Progenitor cell of endocrine pancreas (in vitro differentiated cells): ENCODE measurements at regions not wholly inside any gene's neighbourhood (a gene's known extent, or its start where the extent isn't known, plus 50 kb on each side); places are given as distances from the start of the nearest gene placed in this dataset.

Experiments used
- DNase-seq: peaks from one replicate; pipeline ENCODE4 v3.0.0; 2021; ENCODE audit warnings: low spot score; ENCODE audit not compliant: unreplicated experiment
- H3K27ac Mint-ChIP-seq: 2 replicates; pipeline ENCODE4 v1.8.0; 2021; ENCODE audit warnings: mild to moderate bottlenecking, moderate library complexity, mixed read lengths
- H3K27me3 Mint-ChIP-seq: 2 replicates; pipeline ENCODE4 v1.8.0; 2021; ENCODE audit warnings: mixed read lengths
- H3K36me3 Mint-ChIP-seq: 2 replicates; pipeline ENCODE4 v1.8.0; 2022; ENCODE audit warnings: mixed read lengths; ENCODE audit not compliant: insufficient read depth
- H3K4me1 Mint-ChIP-seq: 2 replicates; pipeline ENCODE4 v1.8.0; 2021; ENCODE audit warnings: low read depth, mixed read lengths
- H3K4me3 Mint-ChIP-seq: 2 replicates; pipeline ENCODE4 v1.8.0; 2021; ENCODE audit warnings: low read depth, mild to moderate bottlenecking, moderate library complexity, mixed read lengths
- H3K9me3 Mint-ChIP-seq: 2 replicates; pipeline ENCODE4 v1.8.0; 2021; ENCODE audit warnings: low read depth, mixed read lengths
- TF ChIP-seq, protein P1 (sequence below): fragments of 200-600 bp; sonication (generic); IDR thresholded peaks from one replicate; pipeline ENCODE4 v1.5.0; 2021; ENCODE audit warnings: antibody characterized with exemption, mild to moderate bottlenecking; ENCODE audit not compliant: unreplicated experiment

DNA sequence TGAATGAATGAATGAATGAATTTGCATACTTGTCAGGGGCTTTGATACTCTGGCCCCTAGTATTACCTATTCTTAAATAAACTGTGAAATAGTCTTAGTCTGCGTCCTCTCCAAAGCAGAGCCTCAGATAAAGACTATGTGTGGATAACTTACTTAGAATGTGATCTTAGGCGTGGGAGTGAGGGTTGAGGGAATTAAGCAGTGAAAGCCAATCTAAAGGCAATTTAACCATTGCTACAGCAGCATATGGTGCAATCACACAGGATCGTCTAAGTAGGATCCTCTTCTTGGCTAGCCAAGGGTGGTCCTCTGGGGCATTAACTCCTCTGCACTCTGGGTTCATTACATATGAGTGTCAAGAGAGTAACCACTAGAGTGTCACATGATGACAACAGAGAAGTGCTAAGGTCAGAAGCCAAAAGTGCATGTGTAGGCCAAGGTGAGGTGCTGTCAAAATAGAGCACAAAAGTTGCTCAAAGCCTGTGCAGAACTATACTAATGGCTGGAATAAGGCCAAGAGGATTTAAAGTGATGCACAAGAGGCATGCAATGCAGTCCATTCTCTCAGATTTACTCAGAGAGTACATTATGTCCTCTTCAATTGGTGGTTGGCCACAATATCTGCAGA is 274.4 kb upstream of the SEMA6A start:
- peaks cover under 1% of the 10 kb centered on the region for H3K9me3 Mint-ChIP-seq
- H3K36me3 Mint-ChIP-seq, result peaks cover 2% of the 10 kb centered on the region
- H3K4me3 Mint-ChIP-seq, result no peak overlapping the region
- no peak overlapping the region for H3K27ac Mint-ChIP-seq
- no peak for DNase-seq
- H3K27me3 Mint-ChIP-seq, result peaks cover 6% of the 10 kb centered on the region
- no peaks in the 10 kb centered on the region for H3K4me1 Mint-ChIP-seq
- TF ChIP-seq, protein P1, sequence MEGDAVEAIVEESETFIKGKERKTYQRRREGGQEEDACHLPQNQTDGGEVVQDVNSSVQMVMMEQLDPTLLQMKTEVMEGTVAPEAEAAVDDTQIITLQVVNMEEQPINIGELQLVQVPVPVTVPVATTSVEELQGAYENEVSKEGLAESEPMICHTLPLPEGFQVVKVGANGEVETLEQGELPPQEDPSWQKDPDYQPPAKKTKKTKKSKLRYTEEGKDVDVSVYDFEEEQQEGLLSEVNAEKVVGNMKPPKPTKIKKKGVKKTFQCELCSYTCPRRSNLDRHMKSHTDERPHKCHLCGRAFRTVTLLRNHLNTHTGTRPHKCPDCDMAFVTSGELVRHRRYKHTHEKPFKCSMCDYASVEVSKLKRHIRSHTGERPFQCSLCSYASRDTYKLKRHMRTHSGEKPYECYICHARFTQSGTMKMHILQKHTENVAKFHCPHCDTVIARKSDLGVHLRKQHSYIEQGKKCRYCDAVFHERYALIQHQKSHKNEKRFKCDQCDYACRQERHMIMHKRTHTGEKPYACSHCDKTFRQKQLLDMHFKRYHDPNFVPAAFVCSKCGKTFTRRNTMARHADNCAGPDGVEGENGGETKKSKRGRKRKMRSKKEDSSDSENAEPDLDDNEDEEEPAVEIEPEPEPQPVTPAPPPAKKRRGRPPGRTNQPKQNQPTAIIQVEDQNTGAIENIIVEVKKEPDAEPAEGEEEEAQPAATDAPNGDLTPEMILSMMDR, result no peak

DNA sequence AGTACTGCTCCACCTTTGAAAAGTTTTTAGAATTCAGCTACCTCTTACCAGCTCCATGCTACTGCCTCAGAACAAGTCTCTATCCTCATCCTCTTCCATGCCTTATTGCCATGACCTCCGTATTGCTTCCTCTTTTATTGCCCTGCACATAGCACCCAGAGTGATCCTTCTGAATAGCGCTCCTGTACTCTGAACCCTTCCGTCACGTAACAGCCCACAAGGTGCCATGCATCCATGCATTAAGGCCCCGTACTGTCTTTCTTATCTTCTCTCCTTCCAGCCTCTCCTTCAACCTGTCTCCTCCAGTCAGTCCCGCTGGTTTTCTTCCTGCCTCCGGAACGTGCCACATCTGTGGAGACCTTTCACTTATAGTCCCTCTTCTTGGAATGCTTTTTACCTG is 273.3 kb upstream of the SEMA6A start:
- Mint-ChIP-seq H3K9me3 (peaks cover 3% of the 10 kb centered on the region), H3K36me3 (peaks cover 2% of the 10 kb centered on the region), H3K4me1 (no peaks in the 10 kb centered on the region), H3K27me3 (peaks cover 6% of the 10 kb centered on the region), H3K27ac (no peak overlapping the region), H3K4me3 (no peak overlapping the region)
- TF ChIP-seq, protein P1, result no peak
- DNase-seq, result no peak

DNA sequence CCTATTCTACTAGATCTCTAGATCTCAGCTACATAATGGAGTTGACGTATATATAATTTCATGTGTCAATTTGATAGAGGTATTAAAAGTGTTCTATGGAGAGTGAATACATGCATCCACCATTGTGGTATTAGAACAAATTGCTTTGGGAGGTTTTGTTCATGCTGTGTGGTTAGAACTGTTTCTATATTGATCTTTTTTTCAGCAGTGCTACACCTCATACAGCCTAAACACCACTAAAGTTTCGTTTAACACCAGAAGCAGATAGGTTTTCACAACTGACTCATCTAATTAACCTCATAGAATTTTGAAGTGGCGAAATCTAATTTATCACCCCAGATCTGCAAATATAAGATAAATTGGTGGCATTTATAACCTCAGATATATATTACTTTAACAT is 269.4 kb upstream of the SEMA6A start:
- H3K9me3 Mint-ChIP-seq, result peaks cover 6% of the 10 kb centered on the region
- DNase-seq, result no peak
- peaks cover 2% of the 10 kb centered on the region for H3K36me3 Mint-ChIP-seq
- TF ChIP-seq, protein P1, result no peak
- H3K27ac Mint-ChIP-seq, result no peak overlapping the region
- no peak overlapping the region for H3K4me3 Mint-ChIP-seq
- H3K4me1 Mint-ChIP-seq, result peaks cover 3% of the 10 kb centered on the region
- H3K27me3 Mint-ChIP-seq, result peaks cover 6% of the 10 kb centered on the region

DNA sequence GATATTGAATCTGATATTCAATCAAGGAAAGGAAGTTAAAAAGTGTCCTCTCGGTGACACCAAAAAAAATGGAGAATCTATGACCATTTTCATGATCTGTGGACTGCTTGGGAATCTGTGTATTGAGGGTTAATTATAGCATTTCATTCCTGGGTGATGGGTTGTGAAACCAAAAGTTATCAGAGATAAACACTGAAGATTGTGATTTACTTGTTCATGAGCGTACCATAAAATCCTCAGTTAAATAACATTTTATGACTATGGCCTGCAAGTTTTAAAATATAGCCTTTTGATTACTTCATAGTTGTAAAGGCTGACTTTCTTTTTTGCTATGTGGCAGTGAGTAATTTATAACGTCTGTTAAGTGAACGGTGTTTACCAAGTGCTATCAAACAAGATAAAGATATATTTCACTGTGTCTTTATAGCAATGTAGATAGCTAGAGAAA is 267.9 kb upstream of the SEMA6A start:
- peaks cover 3% of the 10 kb centered on the region for H3K4me1 Mint-ChIP-seq
- peaks cover 2% of the 10 kb centered on the region for H3K27me3 Mint-ChIP-seq
- H3K36me3 Mint-ChIP-seq, result peaks cover 2% of the 10 kb centered on the region
- TF ChIP-seq, protein P1, result no peak
- no peak for DNase-seq
- H3K27ac Mint-ChIP-seq, result no peak overlapping the region
- no peak overlapping the region for H3K4me3 Mint-ChIP-seq
- peaks cover 6% of the 10 kb centered on the region for H3K9me3 Mint-ChIP-seq

DNA sequence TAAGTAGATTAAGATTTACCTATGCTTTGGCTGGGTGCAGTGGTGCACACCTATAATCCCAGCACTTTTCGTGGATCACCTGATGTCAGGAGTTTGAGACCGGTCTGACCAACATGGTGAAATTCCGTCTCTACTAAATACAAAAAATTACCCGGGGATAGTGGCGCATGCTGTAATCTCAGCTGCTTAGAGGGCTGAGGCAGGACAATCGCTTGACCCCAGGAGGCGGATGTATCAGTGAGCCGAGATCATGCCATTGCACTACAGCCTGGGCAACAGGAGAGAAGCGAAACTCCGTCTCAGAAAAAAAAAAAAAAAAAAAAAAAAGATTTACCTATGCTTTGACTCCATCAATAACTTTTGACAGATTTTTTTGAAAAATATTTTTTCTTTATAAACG is 267.1 kb upstream of the SEMA6A start:
- H3K9me3 Mint-ChIP-seq, result peaks cover 6% of the 10 kb centered on the region
- H3K4me1 Mint-ChIP-seq, result peaks cover 3% of the 10 kb centered on the region
- no peak for DNase-seq
- no peak overlapping the region for H3K4me3 Mint-ChIP-seq
- H3K27ac Mint-ChIP-seq, result no peak overlapping the region
- H3K27me3 Mint-ChIP-seq, result peaks cover 2% of the 10 kb centered on the region
- TF ChIP-seq, protein P1, result no peak
- peaks cover 2% of the 10 kb centered on the region for H3K36me3 Mint-ChIP-seq
